GM12878 (cell line): ENCODE measurements at regions not wholly inside any gene's neighbourhood (a gene's known extent, or its start where the extent isn't known, plus 50 kb on each side); places are given as distances from the start of the nearest gene placed in this dataset.

Experiments
- ATAC-seq: fragments of 200-7000 bp; cut with Tn5 transposase; 3 replicates; pipeline ENCODE4 v1.9.1; 2020; ENCODE audit warnings: mild to moderate bottlenecking, moderate library complexity
- BruUV-seq: library from RNA; stranded (reverse); fragments of 400-500 nt; replicated peaks from 2 replicates; lab custom pipeline; 2021; lab: Mats Ljungman, UMichigan
- CTCF ChIA-PET: fragments of 300-600 bp; sonication (Branson Sonifier 250); formaldehyde crosslinking; extraction: SDS; loops from one replicate; lab custom pipeline; 2021; ENCODE audit warnings: inconsistent platforms; lab: Yijun Ruan, JAX
- POLR2A ChIA-PET: fragments of 350-600 bp; formaldehyde crosslinking; extraction: SDS; loops from one replicate; lab custom pipeline; 2021; ENCODE audit warnings: inconsistent platforms; lab: Charles Lee
- RAD21 ChIA-PET: fragments of 300-600 bp; sonication (Branson Sonifier 250); formaldehyde crosslinking; loops from one replicate; lab custom pipeline; 2023; ENCODE audit warnings: antibody characterized with exemption; ENCODE audit not compliant: unreplicated experiment; lab: Charles Lee
- SMC1A ChIA-PET: fragments of 300-600 bp; sonication (Branson Sonifier 250); formaldehyde crosslinking; loops from one replicate; lab custom pipeline; 2023; ENCODE audit not compliant: unreplicated experiment, uncharacterized antibody; lab: Charles Lee
- DNase-seq: peaks from one replicate; pipeline ENCODE4 v3.0.0-alpha.2; 2011; ENCODE audit warnings: low read depth, low spot score
- FAIRE-seq: peaks from 3 replicates; lab custom pipeline; 2011; peaks lifted over from hg19 to GRCh38; lab: Jason Lieb, UNC
- H2AFZ ChIP-seq: 2 replicates; pipeline ENCODE4 v1.6.0; 2011; ENCODE audit warnings: low read depth, low read length, control low read depth; ENCODE audit not compliant: control insufficient read depth
- H3K27ac ChIP-seq: 2 replicates; pipeline ENCODE4 v1.5.1; 2011; ENCODE audit warnings: control low read depth; ENCODE audit not compliant: control insufficient read depth, insufficient read depth
- H3K27me3 ChIP-seq, 2 experiments: replicated peaks in 1 of 2; 2 replicates each; pipeline versions ENCODE4 v1.6.0 to v1.6.1; 2011; ENCODE audit warnings: low read length in 1 of 2; ENCODE audit not compliant: control insufficient read depth in 2 of 2, insufficient read depth in 2 of 2
- H3K36me3 ChIP-seq, 2 experiments: 2 replicates each; pipeline ENCODE4 v1.5.1; 2011; ENCODE audit warnings: low read length in 1 of 2; ENCODE audit not compliant: control insufficient read depth in 2 of 2, insufficient read depth in 2 of 2
- H3K4me1 ChIP-seq: 2 replicates; pipeline ENCODE4 v1.6.1; 2011; ENCODE audit warnings: mild to moderate bottlenecking, low read length, moderate library complexity, mixed read lengths; ENCODE audit not compliant: control insufficient read depth, insufficient read depth
- H3K4me2 ChIP-seq: 2 replicates; pipeline ENCODE4 v1.6.0; 2011; ENCODE audit warnings: control low read depth; ENCODE audit not compliant: control insufficient read depth, insufficient read depth
- H3K4me3 ChIP-seq: fragments of 200-600 bp; sonication (generic); 2 replicates; pipeline ENCODE4 v1.5.1; 2016
- H3K79me2 ChIP-seq: 2 replicates; pipeline ENCODE4 v1.6.0; 2011; ENCODE audit warnings: low read length; ENCODE audit not compliant: control insufficient read depth, insufficient read depth
- H3K9ac ChIP-seq: 2 replicates; pipeline ENCODE4 v1.8.0; 2011; ENCODE audit warnings: low read length, control low read depth, mixed read lengths; ENCODE audit not compliant: control insufficient read depth, insufficient read depth
- H3K9me3 ChIP-seq: replicated peaks from 3 replicates; pipeline ENCODE4 v1.5.1; 2011; ENCODE audit warnings: mild to moderate bottlenecking, low read length; ENCODE audit not compliant: control insufficient read depth, insufficient read depth
- H4K20me1 ChIP-seq: 2 replicates; pipeline ENCODE4 v1.6.0; 2011; ENCODE audit not compliant: control insufficient read depth, insufficient read depth
- NKRF ChIP-seq: fragments of 450-650 bp; conservative IDR thresholded peaks from 2 replicates; pipeline ENCODE4 v1.6.1; 2017; ENCODE audit warnings: mild to moderate bottlenecking, moderate library complexity
- NR2C1 ChIP-seq: fragments of 450-650 bp; IDR thresholded peaks from 2 replicates; pipeline ENCODE4 v1.6.1; 2017; ENCODE audit warnings: antibody characterized with exemption, mild to moderate bottlenecking, moderate library complexity
- POLR2A ChIP-seq: IDR thresholded peaks from 2 replicates; pipeline ENCODE4 v1.6.1; 2011; ENCODE audit warnings: low read depth, mild to moderate bottlenecking, low read length
- RBBP5 ChIP-seq: fragments of 200-600 bp; sonication (generic); conservative IDR thresholded peaks from 2 replicates; pipeline ENCODE4 v1.6.1; 2016
- RFX5 ChIP-seq: IDR thresholded peaks from 2 replicates; pipeline ENCODE4 v1.6.1; 2011; ENCODE audit warnings: low read depth, low read length, improper control_type of control experiment
- ZBED1 ChIP-seq: IDR thresholded peaks from 2 replicates; pipeline ENCODE4 v1.6.1; 2016; ENCODE audit warnings: borderline replicate concordance
- ZBTB4 ChIP-seq: fragments of 450-650 bp; formaldehyde crosslinking; IDR thresholded peaks from 2 replicates; pipeline ENCODE4 v1.4.0; 2022; ENCODE audit warnings: mild to moderate bottlenecking, moderate library complexity
- ZNF24 ChIP-seq: fragments of 450-650 bp; IDR thresholded peaks from 2 replicates; pipeline ENCODE4 v1.6.1; 2017; ENCODE audit warnings: antibody characterized with exemption, mild to moderate bottlenecking
- WGBS: methylation state at CpG from one replicate; pipeline ENCODE4 v1.1.6; 2016; ENCODE audit warnings: low lambda C conversion rate; ENCODE audit not compliant: insufficient replicate concordance, insufficient coverage; ENCODE audit errors: missing lambda C conversion rate; 5-methylcytosine and 5-hydroxymethylcytosine counted together
- in situ Hi-C: fragments of 300-500 bp; cut with MboI; formaldehyde crosslinking; loops from 9 replicates; pipeline ENCODE4 v1.14.3; 2018; ENCODE audit warnings: mixed read lengths
- intact Hi-C: fragments of 100-400 bp; cut with micrococcal nuclease; formaldehyde crosslinking; loops from one replicate; pipeline ENCODE4 v1.14.2; 2022; ENCODE audit not compliant: unreplicated experiment

- ChIA-PET SMC1A (interaction anchor here (1.5 kb wide), 1 partner anchor 206 kb away, joined by 3 read pairs; no protein-coding TSS in a partner anchor), POLR2A (interaction anchor here (0.7 kb wide), 1 partner anchor 1068 kb away, joined by 4 read pairs; no protein-coding TSS in a partner anchor), RAD21 (no interaction called here), CTCF (interaction anchor here (0.7 to 2.0 kb wide), 3 partner anchors 10 to 207 kb away, joined by 3 to 12 read pairs (median 4); no protein-coding TSS in a partner anchor)
- Histone ChIP-seq H3K4me1 (no peaks in the 10 kb centered on the region), H2AFZ (no peak overlapping the region), H3K9ac (no peak overlapping the region), H3K4me3 (no peak overlapping the region), H3K27me3 (no peaks in the 10 kb centered on the region; a peak in 1 of 4 replicates), H3K79me2 (no peaks in the 10 kb centered on the region), H3K27ac (no peak overlapping the region), H3K9me3 (no peaks in the 10 kb centered on the region), H4K20me1 (no peaks in the 10 kb centered on the region), H3K4me2 (no peak overlapping the region), H3K36me3 (no peaks in the 10 kb centered on the region)
- intact Hi-C loops = no loop called here
- BruUV-seq = no TSS peak
- TF ChIP-seq RBBP5 (no peak), NR2C1 (no peak), ZBED1 (no peak), POLR2A (no peak), ZNF24 (no peak), ZBTB4 (CRISPR knock-in tag) (no peak), NKRF (no peak), RFX5 (no peak)
- ATAC-seq (no peak), FAIRE-seq (no peak), DNase-seq (no peak)
- in situ Hi-C loops = no loop called here
- 22% methylated on average over 4 of the region's 4 CpGs for WGBS
Measured at GRCh38 chr2:158912112-158912511, 56.3 kb upstream of the TANC1 start.
